Esophagus muscularis mucosa (tissue), 4 donors: ENCODE measurements at regions not wholly inside any gene's neighbourhood (a gene's known extent, or its start where the extent isn't known, plus 50 kb on each side); places are given as distances from the start of the nearest gene placed in this dataset.

Experiments used
- CTCF ChIP-seq, 3 experiments: fragments of 200-600 bp in 2 of 3; fragments of 450-650 bp in 1 of 3; sonication (generic) in 2 of 3; IDR thresholded peaks; one replicate each; pipeline ENCODE4 v1.5.1; 2017 to 2019; ENCODE audit warnings: antibody characterized with exemption in 3 of 3, mild to moderate bottlenecking in 2 of 3, moderate library complexity in 1 of 3
- EP300 ChIP-seq: sonication (generic); formaldehyde crosslinking; IDR thresholded peaks from one replicate; pipeline ENCODE4 v1.6.1; 2017; ENCODE audit warnings: antibody characterized with exemption
- POLR2A ChIP-seq: fragments of 450-650 bp; IDR thresholded peaks from one replicate; pipeline ENCODE4 v1.6.1; 2017; ENCODE audit warnings: antibody characterized with exemption, moderate library complexity, mild to moderate bottlenecking, low read depth
- POLR2AphosphoS5 ChIP-seq, 2 donors: sonication (generic); formaldehyde crosslinking; IDR thresholded peaks; one replicate each; pipeline ENCODE4 v1.6.1; 2017; ENCODE audit warnings: antibody characterized with exemption in 2 of 2

DNA sequence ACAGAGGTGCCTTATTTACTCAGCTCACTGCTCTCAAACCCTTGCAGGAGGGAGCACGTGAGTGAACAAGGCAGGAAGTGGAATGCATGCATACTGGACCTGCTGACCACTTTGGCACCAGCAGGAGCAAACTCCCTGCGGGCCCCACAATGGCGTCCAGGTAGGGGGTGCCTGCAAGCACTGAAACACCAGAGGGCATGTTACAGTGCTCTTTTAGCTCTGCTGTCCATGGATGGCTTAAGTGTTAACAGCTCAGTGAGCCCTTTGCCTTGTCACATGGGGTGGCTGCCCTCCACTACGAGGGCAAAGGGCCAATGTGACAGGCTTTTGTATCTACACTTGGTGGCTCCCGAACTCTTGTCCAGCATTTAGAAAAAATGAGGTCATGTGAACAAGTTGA is 199.5 kb upstream of the UGT8 start:
- TF ChIP-seq CTCF (IDR thresholded peaks at IDR 0.05) (no peak), POLR2A (no peak), POLR2AphosphoS5 (IDR thresholded peaks at IDR 0.05) (no peak), EP300 (no peak)
